ENCODE measurements at regions not wholly inside any gene's neighbourhood (a gene's known extent, or its start where the extent isn't known, plus 50 kb on each side); places are given as distances from the start of the nearest gene placed in this dataset.

- no peak for TF ChIP-seq POLR2AphosphoS5 (IDR thresholded peaks at IDR 0.05; ENCODE audit: low read depth, low read length)
- TF ChIP-seq SIN3A (IDR thresholded peaks at IDR 0.05; ENCODE audit: borderline replicate concordance, insufficient read depth, low read length): no peak
Measured at GRCh38 chr14:83960832-83961512, 1569.0 kb upstream of the FLRT2 start.
